Neural progenitor cell (in vitro differentiated cells): ENCODE measurements at regions not wholly inside any gene's neighbourhood (a gene's known extent, or its start where the extent isn't known, plus 50 kb on each side); places are given as distances from the start of the nearest gene placed in this dataset.

Experiments
- DNase-seq: peaks from one replicate; pipeline ENCODE4 v3.0.0-alpha.2; 2016; ENCODE audit warnings: low spot score
- H2AFZ ChIP-seq: fragments of 200-600 bp; sonication (generic); replicated peaks from 2 replicates; pipeline ENCODE4 v1.6.1; 2016; ENCODE audit warnings: antibody characterized with exemption
- H3F3A ChIP-seq: fragments of 200-600 bp; sonication (generic); 2 replicates; pipeline ENCODE4 v1.6.1; 2016; ENCODE audit warnings: antibody characterized with exemption, low read depth
- H3K27ac ChIP-seq: fragments of 200-600 bp; sonication (generic); 2 replicates; pipeline ENCODE4 v1.5.1; 2016; ENCODE audit warnings: mild to moderate bottlenecking
- H3K27me3 ChIP-seq: fragments of 200-600 bp; sonication (generic); 2 replicates; pipeline ENCODE4 v1.6.1; 2016; ENCODE audit warnings: mild to moderate bottlenecking, moderate library complexity
- H3K36me3 ChIP-seq: fragments of 200-600 bp; sonication (generic); 2 replicates; pipeline ENCODE4 v1.5.1; 2016
- H3K4me1 ChIP-seq: fragments of 200-600 bp; sonication (generic); 2 replicates; pipeline ENCODE4 v1.6.1; 2016; ENCODE audit warnings: mixed run types
- H3K4me2 ChIP-seq: fragments of 200-600 bp; sonication (generic); 2 replicates; pipeline ENCODE4 v1.6.1; 2016
- H3K4me3 ChIP-seq: fragments of 200-600 bp; sonication (generic); 2 replicates; pipeline ENCODE4 v1.5.1; 2016
- H3K79me2 ChIP-seq: fragments of 200-600 bp; sonication (generic); 2 replicates; pipeline ENCODE4 v1.6.1; 2016; ENCODE audit warnings: low read depth
- H3K9ac ChIP-seq: fragments of 200-600 bp; sonication (generic); 2 replicates; pipeline ENCODE4 v1.6.1; 2016
- H3K9me3 ChIP-seq: fragments of 200-600 bp; sonication (generic); 2 replicates; pipeline ENCODE4 v1.5.1; 2016; ENCODE audit warnings: low read depth
- H4K20me1 ChIP-seq: fragments of 200-600 bp; sonication (generic); 2 replicates; pipeline ENCODE4 v1.6.1; 2016; ENCODE audit warnings: low read depth
- H3K27ac Mint-ChIP-seq: 3 replicates; pipeline ENCODE4 v1.8.0; 2021; ENCODE audit warnings: mixed read lengths
- H3K27me3 Mint-ChIP-seq: 2 replicates; pipeline ENCODE4 v1.8.0; 2022; ENCODE audit warnings: low read depth, mild to moderate bottlenecking, inconsistent platforms, moderate library complexity, mixed read lengths; ENCODE audit not compliant: insufficient read depth
- H3K36me3 Mint-ChIP-seq: 3 replicates; pipeline ENCODE4 v1.8.0; 2021; ENCODE audit warnings: mixed read lengths
- H3K4me1 Mint-ChIP-seq: 3 replicates; pipeline ENCODE4 v1.8.0; 2021; ENCODE audit warnings: mixed read lengths
- H3K4me3 Mint-ChIP-seq: 3 replicates; pipeline ENCODE4 v1.8.0; 2021; ENCODE audit warnings: mild to moderate bottlenecking, moderate library complexity, mixed read lengths
- H3K9me3 Mint-ChIP-seq: 3 replicates; pipeline ENCODE4 v1.8.0; 2020; ENCODE audit warnings: mixed read lengths
- CTCF ChIP-seq: fragments of 200-600 bp; sonication (generic); IDR thresholded peaks from 2 replicates; pipeline ENCODE4 v1.5.1; 2017; ENCODE audit warnings: antibody characterized with exemption, mild to moderate bottlenecking
- EZH2 ChIP-seq: fragments of 200-600 bp; sonication (generic); IDR thresholded peaks from 2 replicates; pipeline ENCODE4 v1.6.1; 2017; ENCODE audit warnings: antibody characterized with exemption, mild to moderate bottlenecking, moderate library complexity
- EZH2phosphoT487 ChIP-seq: fragments of 200-600 bp; sonication (generic); IDR thresholded peaks from 2 replicates; pipeline ENCODE4 v1.6.1; 2017; ENCODE audit warnings: antibody characterized with exemption

- H3K4me1 ChIP-seq, result no peaks in the 10 kb centered on the region
- no peaks in the 10 kb centered on the region for H3K36me3 ChIP-seq
- Mint-ChIP-seq H3K27me3 (peaks cover 2% of the 10 kb centered on the region), H3K4me1 (peaks cover 11% of the 10 kb centered on the region), H3K27ac (no peak overlapping the region), H3K36me3 (no peaks in the 10 kb centered on the region), H3K4me3 (no peak overlapping the region), H3K9me3 (peaks cover 2% of the 10 kb centered on the region)
- H3K27me3 ChIP-seq, result no peaks in the 10 kb centered on the region
- no peak overlapping the region for H3K9ac ChIP-seq
- no peaks in the 10 kb centered on the region for H3F3A ChIP-seq
- H3K4me3 ChIP-seq, result no peak overlapping the region
- H2AFZ ChIP-seq, result no peak overlapping the region
- no peak for TF ChIP-seq EZH2phosphoT487
- no peak for TF ChIP-seq CTCF
- TF ChIP-seq EZH2, result no peak
- no peak overlapping the region for H3K27ac ChIP-seq
- H4K20me1 ChIP-seq, result no peaks in the 10 kb centered on the region
- no peak for DNase-seq
- no peaks in the 10 kb centered on the region for H3K79me2 ChIP-seq
- no peaks in the 10 kb centered on the region for H3K9me3 ChIP-seq
- H3K4me2 ChIP-seq, result no peak overlapping the region
Observed at GRCh38 chr2:64369706-64370105, 84.3 kb upstream of the LGALSL start.

- peaks cover 3% of the 10 kb centered on the region for H3K9me3 Mint-ChIP-seq
- H4K20me1 ChIP-seq, result no peaks in the 10 kb centered on the region
- TF ChIP-seq EZH2, result no peak
- TF ChIP-seq EZH2phosphoT487, result no peak
Observed at GRCh38 chr2:64371727-64372126, 82.2 kb upstream of the LGALSL start.

GRCh38 chr2:64374686-64375085 lies 79.3 kb upstream of the LGALSL start:
- Mint-ChIP-seq H3K27me3 (peaks cover 7% of the 10 kb centered on the region), H3K36me3 (no peaks in the 10 kb centered on the region), H3K27ac (no peak overlapping the region), H3K4me1 (peaks cover 5% of the 10 kb centered on the region), H3K4me3 (no peak overlapping the region), H3K9me3 (peaks cover 3% of the 10 kb centered on the region)
- H3K36me3 ChIP-seq, result no peaks in the 10 kb centered on the region
- DNase-seq, result no peak
- no peak overlapping the region for H3K4me3 ChIP-seq
- H2AFZ ChIP-seq, result no peak overlapping the region
- no peak overlapping the region for H3K9ac ChIP-seq
- no peak overlapping the region for H3K4me2 ChIP-seq
- H3F3A ChIP-seq, result no peaks in the 10 kb centered on the region
- no peaks in the 10 kb centered on the region for H3K27me3 ChIP-seq
- no peak for TF ChIP-seq EZH2phosphoT487
- no peak for TF ChIP-seq CTCF
- TF ChIP-seq EZH2, result no peak
- H3K9me3 ChIP-seq, result no peaks in the 10 kb centered on the region
- H4K20me1 ChIP-seq, result no peaks in the 10 kb centered on the region
- no peak overlapping the region for H3K27ac ChIP-seq
- H3K79me2 ChIP-seq, result no peaks in the 10 kb centered on the region
- H3K4me1 ChIP-seq, result no peaks in the 10 kb centered on the region

More at GRCh38 chr2:64371727-64372126, 82.2 kb upstream of the LGALSL start:
- Mint-ChIP-seq H3K36me3 (no peaks in the 10 kb centered on the region), H3K27me3 (peaks cover 2% of the 10 kb centered on the region), H3K4me3 (no peak overlapping the region), H3K4me1 (peaks cover 11% of the 10 kb centered on the region), H3K27ac (no peak overlapping the region)
- no peak for DNase-seq
- Histone ChIP-seq H3K79me2 (no peaks in the 10 kb centered on the region), H3K4me3 (no peak overlapping the region), H3K36me3 (no peaks in the 10 kb centered on the region), H3K27me3 (no peaks in the 10 kb centered on the region), H3K9me3 (no peaks in the 10 kb centered on the region), H3F3A (no peaks in the 10 kb centered on the region), H3K4me2 (no peak overlapping the region), H3K4me1 (no peaks in the 10 kb centered on the region), H3K27ac (no peak overlapping the region), H2AFZ (no peak overlapping the region), H3K9ac (no peak overlapping the region)

GRCh38 chr2:64376926-64377325 lies 77.0 kb upstream of the LGALSL start:
- Histone ChIP-seq H3K79me2 (no peaks in the 10 kb centered on the region), H3K9me3 (no peaks in the 10 kb centered on the region), H3K27me3 (no peaks in the 10 kb centered on the region), H3F3A (no peaks in the 10 kb centered on the region), H3K4me2 (no peak overlapping the region), H2AFZ (no peak overlapping the region), H3K9ac (no peak overlapping the region), H3K27ac (no peak overlapping the region), H3K4me1 (no peaks in the 10 kb centered on the region), H3K36me3 (no peaks in the 10 kb centered on the region), H4K20me1 (no peaks in the 10 kb centered on the region), H3K4me3 (no peak overlapping the region)
- Mint-ChIP-seq H3K9me3 (peaks cover 3% of the 10 kb centered on the region), H3K4me3 (no peak overlapping the region), H3K36me3 (no peaks in the 10 kb centered on the region), H3K4me1 (peaks cover 18% of the 10 kb centered on the region), H3K27me3 (peaks cover 7% of the 10 kb centered on the region), H3K27ac (no peak overlapping the region)
- no peak for DNase-seq
- TF ChIP-seq CTCF, result no peak
- TF ChIP-seq EZH2, result no peak
- no peak for TF ChIP-seq EZH2phosphoT487
